ENCODE measurements at regions not wholly inside any gene's neighbourhood (a gene's known extent, or its start where the extent isn't known, plus 50 kb on each side); places are given as distances from the start of the nearest gene placed in this dataset.
"Not testable (repeated sequence)": the region's sequence is repeated elsewhere in the genome, so short reads cannot be mapped to it uniquely, and the experiment has no call there.

DNA sequence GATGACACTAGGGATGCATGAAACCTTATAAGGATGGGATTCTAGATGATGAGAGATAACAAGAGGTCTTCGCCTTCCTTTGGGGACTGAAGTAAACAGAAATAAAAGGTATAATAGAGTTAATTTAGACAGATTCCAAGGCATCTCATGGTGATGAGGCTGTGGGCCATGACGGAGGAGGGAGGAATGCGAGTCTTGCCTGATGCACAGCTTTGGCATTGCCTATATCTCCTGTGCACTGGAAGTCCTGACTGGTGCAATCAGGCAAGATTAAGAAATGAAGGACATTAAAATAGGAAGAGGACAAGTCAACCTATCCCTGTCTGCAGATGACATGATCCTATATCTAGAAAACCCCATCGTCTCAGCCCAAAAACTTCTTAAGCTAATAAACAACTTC lies 526.4 kb upstream of the LMO3 start:
- H3K27ac ChIP-seq: no peak overlapping the region
- H3K4me3 ChIP-seq (ENCODE audit: low read depth, low read length): no peak overlapping the region
- no peaks in the 10 kb centered on the region for H3K9me3 ChIP-seq (ENCODE audit: severe bottlenecking)
- no peaks in the 10 kb centered on the region for H3K36me3 ChIP-seq
- TF ChIP-seq, protein P1, sequence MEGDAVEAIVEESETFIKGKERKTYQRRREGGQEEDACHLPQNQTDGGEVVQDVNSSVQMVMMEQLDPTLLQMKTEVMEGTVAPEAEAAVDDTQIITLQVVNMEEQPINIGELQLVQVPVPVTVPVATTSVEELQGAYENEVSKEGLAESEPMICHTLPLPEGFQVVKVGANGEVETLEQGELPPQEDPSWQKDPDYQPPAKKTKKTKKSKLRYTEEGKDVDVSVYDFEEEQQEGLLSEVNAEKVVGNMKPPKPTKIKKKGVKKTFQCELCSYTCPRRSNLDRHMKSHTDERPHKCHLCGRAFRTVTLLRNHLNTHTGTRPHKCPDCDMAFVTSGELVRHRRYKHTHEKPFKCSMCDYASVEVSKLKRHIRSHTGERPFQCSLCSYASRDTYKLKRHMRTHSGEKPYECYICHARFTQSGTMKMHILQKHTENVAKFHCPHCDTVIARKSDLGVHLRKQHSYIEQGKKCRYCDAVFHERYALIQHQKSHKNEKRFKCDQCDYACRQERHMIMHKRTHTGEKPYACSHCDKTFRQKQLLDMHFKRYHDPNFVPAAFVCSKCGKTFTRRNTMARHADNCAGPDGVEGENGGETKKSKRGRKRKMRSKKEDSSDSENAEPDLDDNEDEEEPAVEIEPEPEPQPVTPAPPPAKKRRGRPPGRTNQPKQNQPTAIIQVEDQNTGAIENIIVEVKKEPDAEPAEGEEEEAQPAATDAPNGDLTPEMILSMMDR (IDR thresholded peaks at IDR 0.05; ENCODE audit: low read depth, low read length): no peak
- H3K27me3 ChIP-seq (ENCODE audit: insufficient read depth, low read depth, severe bottlenecking): no peaks in the 10 kb centered on the region
- no peak for DNase-seq

DNA sequence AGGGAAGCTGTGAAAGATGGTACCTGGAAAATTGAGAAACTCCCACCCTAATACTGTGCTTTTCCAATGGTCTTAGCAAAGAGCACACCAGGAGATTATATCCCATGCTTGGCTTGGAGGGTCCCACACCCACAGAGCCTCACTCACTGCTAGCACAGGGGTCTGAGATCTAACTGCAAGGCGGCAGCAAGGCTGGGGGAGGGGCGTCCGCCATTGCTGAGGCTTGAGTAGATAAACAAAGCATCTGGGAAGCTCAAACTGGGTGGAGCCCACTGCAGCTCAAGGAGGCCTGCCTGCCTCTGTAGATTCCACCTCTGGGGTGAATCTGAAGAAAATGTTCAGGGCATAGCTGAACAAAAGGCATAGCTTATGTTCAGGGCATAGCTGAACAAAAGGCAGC lies 510.6 kb upstream of the LMO3 start:
- not testable (repeated sequence) for H3K27me3 ChIP-seq (ENCODE audit: insufficient read depth, low read depth, severe bottlenecking); H3K36me3 ChIP-seq; DNase-seq; H3K27ac ChIP-seq; H3K4me3 ChIP-seq (ENCODE audit: low read depth, low read length); H3K9me3 ChIP-seq (ENCODE audit: severe bottlenecking)

DNA sequence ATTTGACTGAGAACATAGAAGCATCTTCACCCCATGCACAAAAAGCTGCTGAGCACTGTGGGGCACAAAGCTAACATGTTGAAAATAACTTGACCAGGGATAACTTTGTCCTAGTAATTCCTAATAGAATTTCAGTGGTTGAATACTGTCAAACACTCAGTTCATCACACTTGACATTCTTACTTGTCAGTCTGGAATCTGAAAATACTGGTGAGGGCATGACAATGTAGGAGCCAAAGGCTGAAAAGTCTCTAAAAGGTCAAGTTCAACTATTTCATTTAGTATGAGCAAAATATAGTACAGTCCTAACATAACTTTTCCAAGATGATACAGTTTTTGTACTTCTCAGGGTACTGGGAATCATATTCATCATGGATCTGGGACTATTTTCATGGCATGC lies 504.4 kb upstream of the LMO3 start:
- DNase-seq: no peak
- Histone ChIP-seq H3K27ac (no peak overlapping the region), H3K27me3 (ENCODE audit: insufficient read depth, low read depth, severe bottlenecking) (no peaks in the 10 kb centered on the region), H3K4me3 (ENCODE audit: low read depth, low read length) (no peak overlapping the region), H3K9me3 (ENCODE audit: severe bottlenecking) (no peaks in the 10 kb centered on the region), H3K36me3 (no peaks in the 10 kb centered on the region)
- TF ChIP-seq, protein P1 (IDR thresholded peaks at IDR 0.05; ENCODE audit: low read depth, low read length): no peak

DNA sequence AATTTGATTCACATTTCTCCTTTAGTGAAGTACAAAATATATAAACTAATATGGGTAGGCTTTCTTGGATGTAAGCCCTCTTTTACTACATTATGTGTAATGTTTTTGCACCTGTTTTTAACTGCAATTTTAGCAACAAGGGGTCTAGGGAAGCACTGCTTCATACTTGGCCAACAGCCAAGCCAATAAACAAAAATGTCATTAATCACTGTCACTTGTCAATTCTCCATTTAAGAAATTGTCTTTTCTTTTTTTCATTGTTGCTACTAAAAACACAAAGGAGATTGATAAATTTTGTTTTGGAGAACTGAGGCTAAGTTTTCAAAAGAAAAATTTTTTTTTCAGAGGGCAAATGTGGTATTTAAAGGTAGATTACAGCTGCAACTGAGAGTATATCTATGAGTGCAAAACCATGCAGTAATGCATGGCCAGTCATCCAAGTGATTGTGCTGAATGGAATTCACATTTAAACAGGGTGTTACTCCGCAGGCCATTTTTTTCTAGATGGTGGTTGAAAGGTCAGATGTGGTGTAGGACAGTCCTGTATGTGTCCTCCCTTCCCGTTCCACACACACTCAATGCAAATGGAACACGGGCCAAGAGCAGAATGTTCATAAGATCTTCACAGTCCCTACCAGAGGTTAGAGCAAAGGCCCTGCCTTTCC lies 503.0 kb upstream of the LMO3 start:
- TF ChIP-seq, protein P1 (IDR thresholded peaks at IDR 0.05; ENCODE audit: low read depth, low read length): no peak
- Histone ChIP-seq H3K27me3 (ENCODE audit: insufficient read depth, low read depth, severe bottlenecking) (no peaks in the 10 kb centered on the region), H3K27ac (no peak overlapping the region), H3K36me3 (no peaks in the 10 kb centered on the region), H3K9me3 (ENCODE audit: severe bottlenecking) (no peaks in the 10 kb centered on the region), H3K4me3 (ENCODE audit: low read depth, low read length) (no peak overlapping the region)
- DNase-seq: no peak

DNA sequence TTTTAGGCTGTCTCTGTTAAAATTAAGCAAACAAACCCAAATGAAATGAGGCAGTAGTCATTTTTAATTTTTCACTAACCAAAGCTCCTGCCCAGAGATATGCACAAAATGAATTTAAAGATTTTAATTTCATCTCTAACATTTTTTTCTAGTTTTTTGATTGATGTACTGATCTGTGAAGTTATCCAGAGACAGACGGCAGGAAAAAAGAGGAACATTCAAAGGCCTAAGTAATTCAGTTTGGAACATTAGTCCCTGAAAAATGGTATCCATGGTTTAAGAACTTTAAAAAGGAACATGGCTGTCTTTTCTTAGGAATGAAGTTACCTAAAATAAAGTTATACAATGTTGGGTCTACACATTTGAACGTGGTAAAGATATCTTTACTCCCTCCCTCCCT lies 498.8 kb upstream of the LMO3 start:
- no peaks in the 10 kb centered on the region for H3K9me3 ChIP-seq (ENCODE audit: severe bottlenecking)

DNA sequence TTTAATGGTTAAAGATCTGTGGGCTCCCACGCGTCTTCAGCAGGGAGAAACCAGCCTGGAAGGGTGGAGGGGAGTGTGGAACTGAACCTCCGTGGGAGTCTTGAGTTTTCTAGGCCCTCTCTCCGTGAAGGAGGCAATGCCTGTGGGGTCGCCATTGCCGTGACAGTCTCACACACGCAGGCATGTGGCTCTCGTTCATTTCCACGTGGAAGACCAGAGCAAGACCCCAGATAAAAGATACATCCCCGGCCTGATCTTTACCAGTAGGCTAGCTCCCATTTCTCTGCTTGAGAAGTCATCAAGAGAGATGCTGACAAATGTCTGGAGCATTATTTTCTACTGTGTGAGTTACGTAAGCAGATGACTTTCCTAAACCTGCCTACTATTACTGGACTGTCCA lies 491.7 kb upstream of the LMO3 start:
- H3K9me3 ChIP-seq (ENCODE audit: severe bottlenecking): peaks cover 2% of the 10 kb centered on the region
- TF ChIP-seq, protein P1 (IDR thresholded peaks at IDR 0.05; ENCODE audit: low read depth, low read length): no peak
- DNase-seq: no peak

More for the DNA sequence above, 498.8 kb upstream of the LMO3 start:
- no peak for DNase-seq
- no peaks in the 10 kb centered on the region for H3K27me3 ChIP-seq (ENCODE audit: insufficient read depth, low read depth, severe bottlenecking)
- H3K27ac ChIP-seq: no peak overlapping the region
- H3K36me3 ChIP-seq: no peaks in the 10 kb centered on the region
- TF ChIP-seq, protein P1 (IDR thresholded peaks at IDR 0.05; ENCODE audit: low read depth, low read length): no peak
- H3K4me3 ChIP-seq (ENCODE audit: low read depth, low read length): no peak overlapping the region

More for the DNA sequence above, 491.7 kb upstream of the LMO3 start:
- Histone ChIP-seq H3K27me3 (ENCODE audit: insufficient read depth, low read depth, severe bottlenecking) (no peaks in the 10 kb centered on the region), H3K36me3 (no peaks in the 10 kb centered on the region), H3K4me3 (ENCODE audit: low read depth, low read length) (no peak overlapping the region), H3K27ac (no peak overlapping the region)
